Choroid plexus epithelial cell (primary cell): ENCODE measurements at regions not wholly inside any gene's neighbourhood (a gene's known extent, or its start where the extent isn't known, plus 50 kb on each side); places are given as distances from the start of the nearest gene placed in this dataset.

Experiments
- DNase-seq: peaks from one replicate; pipeline ENCODE4 v3.0.0-alpha.2; 2010; ENCODE audit warnings: low read depth
- H3K4me3 ChIP-seq: 2 replicates; pipeline ENCODE4 v1.5.1; 2011; ENCODE audit warnings: low read depth, mild to moderate bottlenecking, control low read depth, low read length, moderate library complexity
- TF ChIP-seq, protein P1 (sequence below): conservative IDR thresholded peaks from 2 replicates; pipeline ENCODE4 v1.5.1; 2011; ENCODE audit warnings: low read depth, mild to moderate bottlenecking, control low read depth, inconsistent platforms, low read length, moderate library complexity

DNA sequence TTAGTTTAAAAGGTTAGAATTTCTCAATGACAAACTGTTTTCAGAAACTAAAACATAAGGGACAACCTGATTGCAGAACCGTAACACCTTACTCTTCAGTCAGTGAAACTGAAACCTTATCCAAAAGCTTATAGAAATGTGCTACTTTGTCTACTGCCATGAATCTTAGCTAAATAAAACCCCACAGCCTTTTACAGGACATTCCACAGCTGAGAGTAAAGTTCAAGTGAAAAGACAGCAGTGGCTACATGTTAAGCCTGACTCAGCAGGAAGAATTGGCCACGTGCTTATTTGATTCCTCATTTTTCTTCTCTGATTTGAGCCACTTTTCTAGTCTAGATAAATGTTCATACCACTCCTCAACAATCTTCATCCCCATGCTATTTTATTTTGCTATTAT lies 278.7 kb upstream of the ISL1 start:
- no peak overlapping the region for H3K4me3 ChIP-seq
- no peak for DNase-seq
- TF ChIP-seq, protein P1, sequence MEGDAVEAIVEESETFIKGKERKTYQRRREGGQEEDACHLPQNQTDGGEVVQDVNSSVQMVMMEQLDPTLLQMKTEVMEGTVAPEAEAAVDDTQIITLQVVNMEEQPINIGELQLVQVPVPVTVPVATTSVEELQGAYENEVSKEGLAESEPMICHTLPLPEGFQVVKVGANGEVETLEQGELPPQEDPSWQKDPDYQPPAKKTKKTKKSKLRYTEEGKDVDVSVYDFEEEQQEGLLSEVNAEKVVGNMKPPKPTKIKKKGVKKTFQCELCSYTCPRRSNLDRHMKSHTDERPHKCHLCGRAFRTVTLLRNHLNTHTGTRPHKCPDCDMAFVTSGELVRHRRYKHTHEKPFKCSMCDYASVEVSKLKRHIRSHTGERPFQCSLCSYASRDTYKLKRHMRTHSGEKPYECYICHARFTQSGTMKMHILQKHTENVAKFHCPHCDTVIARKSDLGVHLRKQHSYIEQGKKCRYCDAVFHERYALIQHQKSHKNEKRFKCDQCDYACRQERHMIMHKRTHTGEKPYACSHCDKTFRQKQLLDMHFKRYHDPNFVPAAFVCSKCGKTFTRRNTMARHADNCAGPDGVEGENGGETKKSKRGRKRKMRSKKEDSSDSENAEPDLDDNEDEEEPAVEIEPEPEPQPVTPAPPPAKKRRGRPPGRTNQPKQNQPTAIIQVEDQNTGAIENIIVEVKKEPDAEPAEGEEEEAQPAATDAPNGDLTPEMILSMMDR = no peak

DNA sequence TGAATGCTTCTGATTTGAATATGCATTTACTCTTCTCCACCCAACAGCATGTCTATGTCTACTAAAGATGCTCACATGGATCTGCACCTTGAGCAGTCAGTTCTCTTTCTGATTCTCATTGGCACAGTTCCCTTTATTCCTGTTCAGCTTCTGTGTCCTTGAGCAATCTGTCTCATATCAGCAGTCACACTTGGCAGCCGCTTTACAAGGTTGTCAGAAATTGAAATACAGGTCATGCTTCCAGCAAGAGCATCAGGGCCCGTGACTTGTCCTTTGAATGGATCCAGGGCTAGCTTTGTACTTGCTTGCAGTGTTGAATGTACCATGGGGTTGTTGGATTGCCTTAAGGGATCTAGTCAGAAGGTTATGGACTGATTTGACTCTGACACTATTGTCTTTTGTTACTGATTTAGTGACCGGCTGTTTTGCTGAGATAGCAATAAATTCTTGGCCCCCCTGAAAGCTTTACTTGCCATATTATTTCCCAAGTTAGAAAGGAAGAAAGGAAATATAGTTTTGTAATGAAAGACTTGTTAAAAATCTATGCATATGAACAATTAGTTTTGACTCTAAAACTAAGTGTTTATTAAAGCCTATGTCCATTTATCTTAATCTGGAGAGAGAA lies 273.4 kb upstream of the ISL1 start:
- H3K4me3 ChIP-seq = no peak overlapping the region
- no peak for DNase-seq
- TF ChIP-seq, protein P1 = no peak

DNA sequence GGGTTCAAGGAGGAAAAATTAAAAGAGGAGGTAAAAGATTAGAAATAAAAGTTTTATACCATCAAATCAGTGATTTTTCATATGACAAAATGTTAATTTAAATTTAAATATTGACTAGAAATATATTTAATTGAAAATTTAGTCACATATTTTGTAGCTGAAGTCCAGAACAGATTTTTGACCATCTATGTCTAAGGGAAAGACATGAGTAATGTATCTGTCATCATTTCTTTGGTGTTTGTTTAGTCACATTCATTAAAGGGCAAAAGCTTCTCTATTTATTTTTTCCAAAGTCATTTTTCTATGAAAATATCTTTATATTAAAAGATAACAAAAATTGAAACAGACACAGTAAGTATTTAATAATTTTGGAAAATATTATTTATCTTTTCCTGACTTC lies 252.0 kb upstream of the ISL1 start:
- TF ChIP-seq, protein P1 = no peak
- H3K4me3 ChIP-seq = no peak overlapping the region
- no peak for DNase-seq

DNA sequence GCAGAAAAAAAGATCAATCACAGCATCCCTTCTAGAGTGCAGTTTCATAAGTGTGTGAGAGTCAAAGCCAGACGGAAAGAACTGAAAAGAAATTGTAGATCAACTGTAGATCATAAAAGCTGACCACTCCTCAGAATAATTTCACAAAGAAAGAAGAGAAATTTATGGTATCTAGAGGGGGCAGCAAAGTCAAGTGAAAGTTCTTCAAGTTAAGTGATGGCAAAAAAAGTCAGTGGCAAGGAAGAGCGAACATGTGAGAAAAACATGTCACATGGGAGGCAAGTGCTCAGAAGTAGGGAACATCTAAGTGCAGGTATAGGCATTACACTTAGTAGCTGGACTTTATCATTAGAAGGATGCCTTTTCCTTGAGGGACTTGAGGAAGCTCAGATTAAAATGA lies 245.1 kb upstream of the ISL1 start:
- DNase-seq = no peak
- no peak overlapping the region for H3K4me3 ChIP-seq
- TF ChIP-seq, protein P1 = no peak

DNA sequence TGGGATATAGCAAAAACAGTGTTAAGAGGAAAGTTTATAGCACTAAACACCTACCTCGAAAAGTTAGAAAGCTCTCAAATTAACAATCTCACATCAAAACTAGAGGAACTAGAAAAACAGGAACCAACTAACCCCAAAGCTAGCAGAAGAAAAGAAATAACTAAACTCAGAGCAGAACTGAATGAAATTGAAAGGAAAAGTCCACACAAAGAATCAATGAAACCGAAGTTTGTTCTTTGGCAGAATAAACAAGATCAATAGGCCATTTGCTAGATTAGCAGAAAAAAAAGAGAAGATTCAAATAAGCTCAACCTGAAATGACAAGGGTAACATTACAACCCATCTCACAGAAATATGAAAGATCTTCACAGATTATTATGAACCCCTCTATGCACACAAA lies 234.8 kb upstream of the ISL1 start:
- H3K4me3 ChIP-seq = no peak overlapping the region
- TF ChIP-seq, protein P1 = no peak
- DNase-seq = no peak

DNA sequence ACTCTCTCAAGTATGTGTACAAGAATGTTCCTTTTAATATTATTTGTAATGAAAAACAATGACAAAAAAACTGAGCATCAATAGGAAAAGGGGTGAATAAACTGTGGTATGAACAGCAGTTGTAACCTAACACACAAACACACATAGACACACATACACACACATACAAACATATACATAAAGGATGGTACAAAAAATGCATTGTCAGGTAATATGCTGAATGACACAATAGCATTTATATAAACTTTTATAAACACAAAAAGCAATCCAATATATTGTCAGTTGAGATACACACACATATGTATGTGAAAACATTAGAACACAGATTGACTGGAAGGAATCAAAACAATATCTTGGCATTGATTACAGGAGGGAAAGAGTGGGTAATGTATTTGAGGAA lies 227.0 kb upstream of the ISL1 start:
- no peak overlapping the region for H3K4me3 ChIP-seq
- TF ChIP-seq, protein P1 = no peak
- DNase-seq = no peak

DNA sequence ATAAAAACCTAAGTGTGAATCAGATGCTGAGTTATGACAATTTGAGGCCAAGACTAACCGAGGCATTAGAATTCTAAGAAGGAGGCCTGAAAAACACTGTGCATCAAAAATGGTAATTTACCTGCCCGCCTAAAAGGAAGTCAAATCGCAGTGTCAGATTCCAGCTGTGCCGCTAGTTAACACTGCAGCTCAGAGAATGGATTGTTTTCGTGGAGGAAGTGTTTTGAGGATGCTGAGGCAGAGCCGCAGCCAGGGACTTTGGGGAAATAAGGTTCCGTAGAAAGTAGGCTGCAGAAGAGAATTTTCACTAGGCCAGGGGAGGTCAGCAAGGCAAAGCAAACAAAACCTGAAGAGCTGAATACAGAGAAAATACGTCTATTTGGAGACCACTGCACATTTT lies 226.4 kb upstream of the ISL1 start:
- DNase-seq = no peak
- H3K4me3 ChIP-seq = no peak overlapping the region
- TF ChIP-seq, protein P1 = no peak
